HL-60 (cell line): ENCODE measurements at regions not wholly inside any gene's neighbourhood (a gene's known extent, or its start where the extent isn't known, plus 50 kb on each side); places are given as distances from the start of the nearest gene placed in this dataset.

Experiments
- DNase-seq, 2 experiments: peaks; one replicate each; pipeline ENCODE4 v3.0.0-alpha.2; 2010 to 2020; ENCODE audit warnings: low read depth in 1 of 2, low spot score in 1 of 2
- H3K27ac ChIP-seq: fragments of 250-450 bp; sonication (Bioruptor Pico); replicated peaks from 2 replicates; pipeline ENCODE4 v1.5.1; 2020; ENCODE audit warnings: mild to moderate bottlenecking, moderate library complexity
- H3K27me3 ChIP-seq: fragments of 250-450 bp; sonication (Bioruptor Pico); 2 replicates; pipeline ENCODE4 v1.5.1; 2021; ENCODE audit warnings: mild to moderate bottlenecking, moderate library complexity; ENCODE audit not compliant: insufficient read depth, poor library complexity, severe bottlenecking
- H3K4me3 ChIP-seq: replicated peaks from 2 replicates; pipeline ENCODE4 v1.5.1; 2011; ENCODE audit warnings: mild to moderate bottlenecking, control low read depth, low read length; ENCODE audit not compliant: insufficient read depth
- CTCF ChIP-seq: IDR thresholded peaks from one replicate; pipeline ENCODE4 v1.5.1; 2011; ENCODE audit warnings: low read length, control low read depth, inconsistent platforms; ENCODE audit not compliant: insufficient read depth
- GABPA ChIP-seq: IDR thresholded peaks from 2 replicates; pipeline ENCODE4 v1.6.1; 2012; ENCODE audit warnings: low read depth
- POLR2AphosphoS5 ChIP-seq: IDR thresholded peaks from 2 replicates; pipeline ENCODE4 v1.6.1; 2012; ENCODE audit warnings: low read depth
- REST ChIP-seq: IDR thresholded peaks from 2 replicates; pipeline ENCODE4 v1.6.1; 2012; ENCODE audit warnings: low read depth; ENCODE audit not compliant: insufficient replicate concordance
- SPI1 ChIP-seq: IDR thresholded peaks from 2 replicates; pipeline ENCODE4 v1.6.1; 2012; ENCODE audit warnings: low read depth, mild to moderate bottlenecking, borderline replicate concordance

- TF ChIP-seq POLR2AphosphoS5 (no peak), REST (no peak), SPI1 (no peak), CTCF (no peak), GABPA (no peak)
- Histone ChIP-seq H3K27me3 (no peaks in the 10 kb centered on the region), H3K4me3 (no peak overlapping the region), H3K27ac (no peak overlapping the region)
- no peak for DNase-seq
These were observed 728.6 kb downstream of the PTPRU start for GRCh38 chr1:29964718-29965533.

- DNase-seq: no peak
- no peaks in the 10 kb centered on the region for H3K27me3 ChIP-seq
- no peak overlapping the region for H3K27ac ChIP-seq
- TF ChIP-seq REST (no peak), POLR2AphosphoS5 (no peak), GABPA (no peak), CTCF (no peak), SPI1 (no peak)
- no peak overlapping the region for H3K4me3 ChIP-seq
These were observed 727.6 kb downstream of the PTPRU start for GRCh38 chr1:29963946-29964345.

- H3K27me3 ChIP-seq: no peaks in the 10 kb centered on the region
- no peak overlapping the region for H3K4me3 ChIP-seq
- DNase-seq: no peak
- H3K27ac ChIP-seq: no peak overlapping the region
- TF ChIP-seq POLR2AphosphoS5 (no peak), CTCF (no peak), SPI1 (no peak), REST (no peak), GABPA (no peak)
These were observed 726.5 kb downstream of the PTPRU start for GRCh38 chr1:29962831-29963247.
